NOMO-1 treated with dmso at 0.1 percent for 144 hours (cell line): ENCODE measurements at regions not wholly inside any gene's neighbourhood (a gene's known extent, or its start where the extent isn't known, plus 50 kb on each side); places are given as distances from the start of the nearest gene placed in this dataset.
"Not testable (repeated sequence)": the region's sequence is repeated elsewhere in the genome, so short reads cannot be mapped to it uniquely, and the experiment has no call there.

Experiments used
- DNase-seq: peaks from one replicate; lab custom pipeline; 2025; ENCODE audit not compliant: unreplicated experiment; lab: John Stamatoyannopoulos, UW

DNA sequence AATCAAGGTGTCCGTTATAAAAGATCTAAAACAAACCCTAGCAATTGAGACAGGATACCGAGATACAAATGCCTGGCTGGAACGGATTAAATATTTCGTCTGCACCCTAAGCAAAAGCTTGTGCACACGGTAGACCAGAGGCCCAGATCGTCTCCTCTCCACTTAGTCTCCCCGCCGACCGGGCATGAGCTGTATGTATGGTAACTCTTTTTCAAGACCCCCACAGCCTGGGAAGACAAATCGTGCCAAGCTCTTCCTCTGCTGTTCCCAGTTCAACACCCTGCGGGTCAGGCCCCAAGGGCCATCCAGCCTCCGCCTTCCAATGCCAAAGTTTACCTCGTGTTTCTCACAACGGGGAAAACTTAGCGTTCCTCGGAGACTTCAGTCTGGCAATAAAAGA lies 285.7 kb upstream of the GALNT17 start:
- DNase-seq = no peak

DNA sequence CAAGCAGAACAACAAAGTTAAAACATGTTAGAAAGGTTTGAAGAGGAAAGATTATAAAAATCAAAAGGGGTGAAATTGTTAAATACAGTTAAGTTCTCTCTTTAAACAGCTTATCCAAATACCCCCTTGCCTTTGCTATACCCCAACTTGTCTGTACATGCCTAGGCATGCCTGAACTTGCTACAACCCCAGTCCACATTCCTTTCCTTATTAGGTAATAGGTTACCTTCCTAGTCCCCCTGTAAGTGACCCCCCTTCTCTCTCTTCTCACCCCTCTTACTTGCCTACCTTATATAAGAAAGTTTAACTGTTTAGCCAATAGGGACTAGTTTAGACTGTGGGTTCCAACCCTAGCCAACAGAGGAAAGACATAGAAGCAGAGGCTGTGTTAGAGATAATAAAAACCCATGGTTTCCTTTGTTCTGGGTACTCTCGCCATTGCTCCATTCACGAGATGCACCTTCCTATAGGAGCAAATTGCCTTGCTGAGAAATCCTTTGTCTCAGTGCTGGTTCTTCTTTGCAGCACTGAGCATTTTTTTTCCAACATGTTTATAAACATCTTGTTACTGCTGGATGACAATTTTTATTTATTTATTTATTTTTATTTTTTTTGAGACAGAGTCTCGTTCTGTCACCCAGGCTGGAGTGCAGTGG lies 282.2 kb upstream of the GALNT17 start:
- no peak for DNase-seq

DNA sequence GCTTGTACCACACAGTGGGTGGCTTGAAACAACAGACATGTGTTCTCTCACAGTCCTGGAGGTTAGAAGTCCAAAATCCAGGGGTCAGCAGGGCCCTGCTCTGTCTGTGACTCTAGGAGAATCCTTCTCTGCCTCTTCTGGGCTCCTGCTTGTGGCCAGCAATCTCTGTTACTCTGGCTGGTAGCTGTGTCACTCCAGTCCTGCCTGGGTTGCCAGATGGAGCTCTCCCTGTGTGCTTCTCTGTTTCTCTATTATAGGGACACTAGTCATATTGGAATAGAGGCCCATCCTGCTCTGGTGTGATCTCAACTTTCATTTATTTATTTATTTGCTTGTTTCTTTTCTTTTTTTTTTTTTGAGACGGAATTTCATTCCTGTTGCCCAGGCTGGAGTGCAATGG lies 276.6 kb upstream of the GALNT17 start:
- DNase-seq = no peak

DNA sequence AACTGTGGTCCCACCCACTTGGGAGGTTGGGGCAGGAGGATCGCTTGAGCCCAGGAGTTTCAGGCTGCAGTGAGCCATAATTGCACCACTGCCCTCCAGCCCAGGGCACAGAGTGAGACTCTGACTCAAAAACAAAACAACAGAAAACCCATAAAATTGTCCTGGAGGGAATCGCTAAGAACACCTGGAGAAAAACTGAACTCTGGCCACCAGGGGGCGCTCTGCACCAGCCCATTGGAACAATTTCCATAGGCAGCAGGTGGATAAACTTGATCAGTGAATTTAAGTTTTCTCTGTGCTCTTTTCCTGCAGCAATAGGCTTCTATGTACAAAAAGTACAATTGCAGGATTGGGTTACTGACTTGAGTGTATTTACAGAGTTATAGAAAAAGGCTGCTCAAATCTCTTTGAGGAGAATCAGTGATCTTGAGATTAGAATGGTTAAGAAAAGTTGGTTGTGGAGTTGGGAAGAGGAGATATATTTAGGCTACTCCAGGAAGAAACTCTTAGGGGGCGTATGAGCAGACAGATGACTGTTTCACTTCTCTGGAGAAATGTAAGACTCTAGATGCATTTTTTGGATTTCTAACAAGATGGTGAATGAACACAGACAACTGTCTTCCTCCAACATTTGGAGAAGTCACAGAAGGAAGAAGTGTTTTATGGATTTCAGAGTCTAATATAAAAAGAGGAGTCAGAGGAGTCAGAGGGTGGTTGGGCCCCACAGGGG lies 274.9 kb upstream of the GALNT17 start:
- peak; percentile 16 for DNase-seq

DNA sequence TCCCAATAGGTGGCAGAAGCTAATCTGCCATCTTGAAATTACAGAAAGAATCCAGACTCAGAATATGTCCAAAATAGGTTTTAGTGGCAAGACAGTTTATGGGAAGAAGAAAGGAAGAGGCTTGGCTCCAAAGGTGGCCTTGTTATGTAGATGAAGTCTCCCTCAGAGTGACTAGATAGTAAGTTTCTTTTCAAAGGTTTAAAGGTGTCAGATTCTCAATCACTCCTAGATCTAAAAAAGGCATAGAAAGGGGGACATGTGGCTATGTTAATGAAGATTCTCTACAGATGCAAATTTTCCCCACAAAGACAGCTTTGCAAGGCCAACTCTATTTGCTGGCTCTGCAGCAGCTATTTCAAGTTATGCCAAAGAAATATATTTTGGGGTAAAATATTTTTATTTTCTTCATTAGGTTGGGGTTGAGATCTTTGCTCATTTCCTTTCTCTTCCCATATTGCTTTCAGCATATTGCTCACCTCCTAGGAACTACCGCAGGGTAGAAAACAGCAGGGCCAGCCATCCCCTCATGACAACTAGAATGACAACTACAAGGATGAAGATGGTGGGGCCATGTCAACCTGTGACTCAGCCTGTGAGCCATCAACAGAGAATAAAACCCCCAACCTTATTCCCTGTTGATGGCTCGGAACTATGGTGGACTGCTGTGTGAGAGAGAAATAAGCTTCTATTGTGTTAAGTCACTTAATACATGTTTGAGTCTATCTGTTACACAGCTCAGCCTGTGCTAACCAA lies 274.0 kb upstream of the GALNT17 start:
- DNase-seq = no peak

DNA sequence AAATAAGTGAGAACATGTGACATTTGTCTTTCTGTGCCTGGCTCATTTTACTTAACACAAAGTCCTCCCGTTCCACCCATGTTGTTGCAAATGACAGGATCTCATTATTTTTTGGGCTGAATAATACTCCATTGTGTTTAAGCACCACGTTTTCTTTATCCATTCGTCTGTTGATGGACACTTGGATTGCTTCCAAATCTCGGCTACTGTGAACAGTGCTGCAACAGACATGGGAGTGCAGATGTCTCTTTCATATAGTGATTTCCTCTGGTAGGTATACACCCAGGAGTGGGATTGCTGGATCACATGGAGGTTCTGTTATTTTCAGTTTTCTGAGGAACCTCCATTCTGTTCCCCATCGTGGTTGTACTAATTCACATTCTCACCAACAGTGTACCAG lies 264.4 kb upstream of the GALNT17 start:
- no peak for DNase-seq

DNA sequence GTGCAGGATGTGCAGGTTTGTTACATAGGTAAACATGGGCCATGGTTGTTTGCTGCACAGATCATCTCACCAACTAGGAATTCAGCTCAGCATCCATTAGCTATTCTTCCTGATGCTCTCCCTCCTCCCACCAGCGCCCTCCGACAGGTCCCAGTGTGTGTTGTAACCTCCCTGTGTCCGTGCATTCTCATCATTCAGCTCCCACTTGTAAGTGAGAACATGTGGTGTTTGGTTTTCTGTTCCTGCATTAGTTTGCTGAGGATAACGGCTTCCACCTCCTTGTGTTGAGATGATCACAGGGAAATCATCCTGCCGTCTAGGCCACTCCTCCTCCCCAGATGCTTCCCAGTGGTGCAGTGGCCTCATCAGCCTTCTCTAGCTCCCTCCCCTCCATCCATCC lies 261.6 kb upstream of the GALNT17 start:
- no peak for DNase-seq

DNA sequence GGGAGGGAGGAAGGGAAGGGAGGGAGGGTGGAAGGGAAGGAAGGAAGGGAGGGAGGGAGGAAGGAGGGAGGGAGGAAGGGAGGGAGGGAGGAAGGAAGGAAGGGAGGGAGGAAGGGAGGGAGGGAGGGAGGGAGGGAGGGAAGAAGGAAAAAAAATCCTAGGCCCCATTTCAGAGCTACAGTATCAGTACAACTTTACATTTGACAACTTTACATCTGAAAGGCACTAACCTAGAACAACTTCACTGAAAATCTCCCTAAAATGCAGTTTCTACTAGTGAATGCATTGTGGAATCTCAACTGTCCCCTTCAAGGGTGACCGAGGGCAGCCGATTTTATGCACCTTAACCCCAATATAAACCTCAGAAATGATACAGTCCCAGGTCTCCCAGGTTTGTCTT lies 259.8 kb upstream of the GALNT17 start:
- no peak for DNase-seq

DNA sequence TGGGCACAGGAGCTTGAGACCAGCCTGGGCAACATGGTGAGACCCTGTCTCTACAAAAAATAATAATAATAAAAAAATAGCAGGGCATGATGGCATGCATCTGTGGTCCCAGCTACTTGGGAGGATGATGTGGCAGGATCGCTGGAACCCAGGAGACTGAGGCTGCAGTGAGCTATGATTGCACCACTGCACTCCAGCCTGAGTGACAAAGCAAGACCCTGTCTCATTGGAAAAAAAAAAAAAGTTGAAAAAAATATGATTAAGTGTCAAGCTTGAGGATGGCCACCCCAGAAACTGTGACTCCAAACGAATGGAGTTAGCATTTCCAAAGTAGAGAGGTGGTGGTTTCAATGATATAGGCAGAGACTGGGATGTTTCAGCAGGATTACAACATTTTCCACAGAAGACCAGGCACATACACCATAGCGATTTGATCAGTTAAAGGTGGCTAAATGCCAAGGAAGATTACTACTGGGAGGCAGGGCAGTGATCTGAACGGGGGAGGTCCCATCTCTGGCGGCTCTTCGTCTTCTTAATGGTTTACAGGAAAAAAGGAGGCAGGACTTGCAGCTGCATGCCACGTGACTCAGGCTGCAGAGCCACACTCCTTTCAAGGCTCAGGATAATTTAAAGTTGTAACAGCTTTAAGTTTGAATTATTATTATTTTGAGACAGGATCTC lies 250.6 kb upstream of the GALNT17 start:
- no peak for DNase-seq

DNA sequence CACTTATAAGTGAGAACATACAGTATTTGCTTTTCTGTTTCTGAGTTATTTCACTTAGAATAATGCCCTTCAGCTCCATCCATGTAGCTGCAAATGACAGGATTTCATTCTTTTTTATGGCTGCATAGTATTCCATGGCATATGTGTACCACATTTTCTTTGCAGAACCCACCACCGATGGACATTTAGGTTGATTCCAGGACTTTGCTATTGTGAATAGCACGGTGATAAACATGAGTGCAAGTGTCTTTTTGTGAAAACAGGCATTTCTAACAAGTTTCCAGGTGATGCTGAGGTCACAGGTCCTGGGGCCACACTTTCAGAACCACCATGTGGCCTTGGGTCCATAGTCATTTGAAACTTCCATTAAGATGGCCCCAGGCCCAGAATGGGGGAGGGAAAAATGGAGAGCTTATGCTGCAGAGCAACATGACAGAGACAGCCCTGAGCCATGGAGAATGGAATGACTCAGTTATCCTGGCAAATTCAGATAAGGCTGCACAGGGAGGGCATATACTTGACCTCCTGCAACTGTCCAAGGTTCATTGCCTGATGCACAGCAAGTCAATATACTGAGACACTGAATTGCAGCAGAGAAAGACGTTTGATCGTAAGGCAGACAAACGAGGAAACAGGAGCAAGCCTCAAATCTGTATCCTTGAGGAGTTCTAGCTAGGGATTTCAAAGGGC lies 248.0 kb upstream of the GALNT17 start:
- no peak for DNase-seq

DNA sequence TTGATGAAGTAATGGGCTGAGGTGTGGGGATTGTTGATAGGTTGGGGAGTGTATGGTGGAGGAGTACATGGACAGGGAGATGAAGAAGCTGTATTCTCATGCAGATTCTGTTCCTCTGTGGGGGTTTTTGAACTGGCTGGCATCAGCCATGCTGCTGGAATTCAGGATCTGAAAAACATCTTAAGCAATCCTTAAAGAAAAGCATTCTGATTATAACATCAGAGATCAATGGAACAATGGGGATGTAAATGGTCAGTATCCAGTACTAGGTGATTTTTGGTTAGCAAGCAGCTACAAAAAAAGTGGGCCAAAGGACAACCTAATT lies 247.5 kb upstream of the GALNT17 start:
- no peak for DNase-seq

DNA sequence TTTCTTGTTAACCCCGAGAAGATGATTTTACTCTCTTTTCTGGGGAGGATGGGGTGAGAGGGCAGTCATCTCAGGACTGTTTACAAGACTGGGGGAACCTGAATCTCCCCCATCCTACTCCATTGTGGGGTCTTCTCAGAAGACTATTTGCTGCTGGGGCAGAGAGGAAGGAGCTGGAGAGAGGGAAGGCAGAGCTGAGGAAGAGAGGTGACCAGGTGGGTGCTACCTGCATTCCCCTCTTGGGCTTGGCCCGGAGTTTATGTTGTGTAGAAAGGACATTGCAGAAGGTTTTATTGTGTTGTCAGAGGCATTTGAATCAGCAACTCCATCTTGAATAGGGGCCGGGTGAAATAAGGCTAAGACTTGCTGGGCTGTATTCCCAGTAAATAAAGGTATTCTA lies 247.1 kb upstream of the GALNT17 start:
- no peak for DNase-seq

DNA sequence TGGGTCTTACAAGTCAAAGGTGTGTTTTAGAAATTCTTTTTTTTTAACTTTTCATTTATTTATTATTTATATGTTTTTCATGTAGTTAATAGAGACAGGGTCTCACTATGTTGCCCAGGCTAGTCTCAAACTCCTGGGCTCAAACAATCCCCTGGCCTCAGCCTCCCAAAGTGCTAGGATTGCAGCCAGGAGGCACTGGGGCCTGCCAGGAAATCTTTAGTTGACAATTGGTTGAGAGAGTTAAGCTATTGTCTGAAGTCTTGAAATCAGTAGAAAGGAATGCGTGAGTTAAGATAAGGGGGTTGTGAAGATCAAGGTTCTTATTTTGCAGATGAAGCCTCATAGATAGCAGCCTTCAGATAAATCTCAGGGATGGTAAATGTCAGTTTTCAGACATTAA lies 245.4 kb upstream of the GALNT17 start:
- DNase-seq = no peak

DNA sequence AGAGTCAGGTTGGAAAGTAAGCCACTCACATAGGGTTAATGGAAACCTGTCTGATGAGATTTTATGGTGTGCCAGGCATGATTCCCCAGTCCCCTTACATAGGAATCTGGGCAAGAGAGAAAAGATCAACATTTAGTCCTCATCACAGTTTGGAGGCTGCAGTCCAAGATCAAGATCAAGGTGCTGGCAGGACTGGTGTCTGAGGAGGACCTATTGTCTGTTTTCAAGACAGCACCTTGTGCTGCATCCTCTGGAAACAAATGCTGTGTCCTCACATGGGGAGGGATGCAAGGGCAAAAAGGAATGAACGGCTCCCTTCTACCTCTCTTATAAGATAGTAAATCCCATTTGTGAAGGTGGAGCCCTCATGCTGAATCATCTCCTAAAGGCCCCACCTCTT lies 244.8 kb upstream of the GALNT17 start:
- no peak for DNase-seq

DNA sequence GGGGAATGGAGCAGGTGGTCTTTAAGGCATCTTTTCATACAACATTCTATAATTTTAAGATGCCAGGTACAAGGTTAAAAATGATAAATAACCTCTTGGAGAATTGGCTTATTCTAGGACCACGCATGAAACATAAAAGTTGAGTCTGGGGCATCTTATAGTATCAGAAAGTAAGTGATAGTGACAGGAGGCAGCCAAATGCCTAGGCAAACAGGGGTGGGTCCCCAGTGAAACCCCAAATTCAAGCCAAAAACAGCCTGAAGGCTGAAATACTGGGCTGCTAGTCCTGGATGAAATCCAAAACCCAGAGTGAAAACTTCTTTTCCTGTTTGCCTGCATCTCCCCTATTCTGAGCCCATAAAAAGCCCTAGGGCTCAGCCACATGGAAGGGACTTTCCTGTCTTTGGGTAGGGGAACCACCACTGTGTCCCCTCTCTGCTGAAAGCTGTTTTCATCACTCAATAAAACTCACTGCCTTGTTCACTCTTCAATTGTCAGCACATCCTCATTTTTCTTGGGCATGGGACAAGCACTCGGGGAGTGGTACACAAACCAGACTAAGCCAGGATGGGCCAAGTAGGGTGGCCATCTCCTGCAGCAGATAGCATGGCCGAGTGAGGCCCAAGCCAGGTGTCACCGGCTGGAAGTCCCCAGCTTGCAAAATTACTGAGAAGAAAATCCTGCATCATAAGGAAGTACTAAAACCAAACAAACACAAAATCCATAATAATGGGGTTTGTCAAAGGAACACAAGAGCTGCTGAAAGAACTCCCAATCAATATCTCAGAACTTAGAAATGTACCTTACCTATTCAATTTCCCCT lies 241.6 kb upstream of the GALNT17 start:
- DNase-seq = no peak

DNA sequence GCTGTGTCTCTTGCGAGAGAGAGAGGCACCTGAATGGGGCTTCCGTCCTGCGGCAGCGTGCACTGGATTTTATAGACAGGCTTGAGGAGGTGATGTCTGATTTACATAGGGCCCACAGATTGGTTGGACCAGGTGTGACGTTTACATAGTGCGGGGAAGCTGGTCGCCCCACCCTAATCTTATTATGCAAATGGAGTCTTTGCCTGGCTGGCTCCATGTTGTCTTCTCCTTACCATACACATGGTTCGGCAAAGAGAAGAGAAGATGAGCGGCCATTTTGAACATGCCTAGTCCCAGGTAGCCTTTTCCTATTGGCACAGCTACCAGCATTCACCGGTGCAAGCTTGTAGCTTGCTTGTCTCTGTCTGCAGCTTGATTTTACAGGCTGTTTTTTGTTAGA lies 238.5 kb upstream of the GALNT17 start:
- DNase-seq = no peak

DNA sequence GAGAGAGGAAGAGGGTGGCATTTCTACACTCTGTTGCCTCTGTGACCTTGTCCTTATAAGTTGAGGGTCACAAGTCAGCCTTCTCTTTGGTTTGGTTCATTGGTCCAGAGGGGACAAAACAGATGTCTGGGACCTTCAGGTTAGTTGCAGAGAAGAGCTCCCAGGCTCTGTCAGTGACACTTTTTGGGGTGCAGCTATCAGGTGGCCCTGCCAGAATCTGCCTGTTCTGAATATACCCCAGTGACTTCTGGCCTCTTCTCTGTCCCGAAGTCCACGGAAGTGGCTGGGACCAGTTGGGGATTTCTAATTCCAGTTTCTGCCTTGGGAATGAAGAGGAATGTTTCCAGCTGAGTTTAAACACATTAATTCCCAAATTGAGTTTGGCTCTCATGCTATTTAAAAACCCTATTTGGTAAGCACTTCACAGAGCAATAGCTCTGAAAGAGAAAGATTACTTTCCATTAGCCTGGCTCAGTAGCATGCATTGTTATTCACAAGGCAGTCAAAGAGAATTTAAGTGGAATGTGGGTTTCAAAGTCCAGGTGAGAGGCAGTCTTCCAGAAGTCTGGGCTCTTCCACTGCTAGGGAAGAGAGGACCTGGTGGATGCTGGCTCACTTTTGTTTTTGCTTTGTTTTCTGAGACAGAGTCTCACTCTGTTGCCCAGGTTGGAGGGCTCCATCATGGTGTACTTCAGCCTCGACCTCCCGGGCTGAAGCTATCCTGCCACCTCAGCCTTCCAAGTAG lies 237.8 kb upstream of the GALNT17 start:
- DNase-seq = no peak

DNA sequence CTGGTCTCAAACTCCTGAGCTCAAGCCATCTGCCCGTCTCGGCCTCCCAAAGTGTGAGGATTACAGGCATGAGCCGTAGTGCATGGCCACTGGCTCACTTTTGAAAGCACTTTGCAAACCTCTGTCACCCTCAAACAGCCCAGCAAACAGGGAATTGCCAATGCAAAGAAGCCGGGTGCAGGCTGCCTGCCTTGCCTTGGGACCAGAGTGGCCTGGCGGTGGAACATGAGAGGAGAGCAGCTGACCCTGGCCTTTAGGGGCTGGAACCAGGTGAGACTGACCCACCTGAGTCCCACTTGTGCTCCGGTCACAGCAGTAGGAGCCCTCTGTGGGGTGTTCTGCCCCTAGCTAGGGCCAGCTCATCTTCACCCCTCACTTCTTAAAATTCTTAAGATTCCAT lies 237.1 kb upstream of the GALNT17 start:
- no peak for DNase-seq

DNA sequence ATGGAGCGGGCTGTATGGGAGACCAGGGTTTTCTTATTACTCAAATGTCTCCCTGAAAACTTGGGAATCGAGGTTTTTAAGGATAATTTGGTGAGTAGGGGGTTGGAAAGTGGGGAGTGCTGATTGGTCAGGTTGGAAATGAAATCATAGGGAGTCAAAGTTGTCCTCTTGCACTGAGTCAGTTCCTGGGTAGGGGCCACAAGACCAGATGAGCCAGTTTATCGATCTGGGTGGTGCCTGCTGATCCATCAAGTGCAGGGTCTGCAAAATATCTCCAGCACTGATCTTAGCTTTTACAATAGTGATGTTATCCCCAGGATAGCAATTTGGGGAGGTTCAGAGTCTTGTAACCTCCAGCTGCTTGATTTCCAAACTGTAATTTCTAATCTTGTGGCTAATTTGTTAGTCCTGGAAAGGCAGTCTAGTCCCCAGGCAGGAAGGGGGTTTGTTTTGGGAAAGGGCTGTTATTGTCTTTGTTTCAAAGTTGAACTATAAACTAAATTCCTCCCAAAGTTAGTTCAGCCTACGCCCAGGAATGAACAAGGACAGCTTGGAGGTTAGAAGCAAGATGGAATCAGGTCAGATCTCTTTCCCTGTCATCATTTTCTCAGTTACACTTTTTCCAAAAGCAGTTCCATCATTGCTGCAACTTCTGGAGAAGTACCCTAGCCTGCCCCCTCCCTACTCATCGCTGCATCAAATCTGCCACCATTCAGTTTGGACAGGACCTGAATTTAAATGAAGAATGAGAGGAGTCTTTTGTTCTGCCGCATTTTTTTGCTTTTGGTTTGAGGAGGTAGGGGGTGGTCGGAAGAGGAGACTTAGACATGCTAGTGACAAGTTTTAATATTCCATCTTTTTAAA lies 236.4 kb upstream of the GALNT17 start:
- not testable (repeated sequence) for DNase-seq
